HCT116 (cell line): ENCODE measurements at regions not wholly inside any gene's neighbourhood (a gene's known extent, or its start where the extent isn't known, plus 50 kb on each side); places are given as distances from the start of the nearest gene placed in this dataset.

Source experiments
- ATAC-seq: fragments of 200-7000 bp; cut with Tn5 transposase; 2 replicates; pipeline ENCODE4 v1.9.1; 2020; ENCODE audit warnings: mild to moderate bottlenecking, moderate library complexity
- BruUV-seq: library from RNA; stranded (reverse); fragments of 400-500 nt; replicated peaks from 2 replicates; lab custom pipeline; 2021; lab: Mats Ljungman, UMichigan
- CTCF ChIA-PET: fragments of 300-600 bp; sonication (Branson Sonifier 250); formaldehyde crosslinking; loops from one replicate; lab custom pipeline; 2021; ENCODE audit warnings: antibody characterized with exemption; lab: Charles Lee
- POLR2A ChIA-PET: fragments of 300-600, 350-600 bp; sonication (Branson Sonifier 250); formaldehyde crosslinking; loops from one replicate; lab custom pipeline; 2021; ENCODE audit warnings: antibody characterized with exemption; lab: Charles Lee
- RAD21 ChIA-PET, 2 experiments: fragments of 300-600 bp; sonication (Branson Sonifier 250); formaldehyde crosslinking; loops; one replicate each; lab custom pipeline; 2023; ENCODE audit warnings: low total read pairs in 2 of 2; ENCODE audit not compliant: uncharacterized antibody in 2 of 2, unreplicated experiment in 2 of 2, low non-redundant PET in 1 of 2; lab: Charles Lee
- DNase-seq: peaks from one replicate; pipeline ENCODE4 v3.0.0-alpha.2; 2010; ENCODE audit warnings: low read depth, low spot score
- H2AFZ ChIP-seq: fragments of 200-600 bp; shearing (Covaris generic), sonication (generic); 2 replicates; pipeline ENCODE4 v1.6.1; 2017; ENCODE audit warnings: low read depth, mixed run types, mixed read lengths, antibody characterized with exemption, low read length; ENCODE audit not compliant: poor library complexity, severe bottlenecking
- H3K27ac ChIP-seq: 2 replicates; pipeline ENCODE4 v1.5.1; 2012; ENCODE audit warnings: low read depth, low read length
- H3K27me3 ChIP-seq: fragments of 200-600 bp; sonication (generic); 2 replicates; pipeline ENCODE4 v1.6.1; 2016; ENCODE audit warnings: mixed run types, low read length, mixed read lengths; ENCODE audit not compliant: insufficient read depth
- H3K36me3 ChIP-seq, 2 experiments: fragments of 200-500 bp in 1 of 2; fragments of 200-600 bp in 1 of 2; sonication (Bioruptor generic) in 1 of 2; sonication (generic) in 1 of 2; 2 replicates each; pipeline versions ENCODE4 v1.5.1 to v1.6.1; 2014 to 2016; ENCODE audit warnings: low read length in 2 of 2, inconsistent platforms in 1 of 2, mixed read lengths in 1 of 2, mixed run types in 1 of 2; ENCODE audit not compliant: insufficient read depth in 2 of 2, control insufficient read depth in 1 of 2
- H3K4me1 ChIP-seq, 2 experiments: fragments of 200-600 bp in 1 of 2; sonication (generic) in 1 of 2; 2 replicates each; pipeline versions ENCODE4 v1.5.1 to v1.6.1; 2012 to 2017; ENCODE audit warnings: low read length in 2 of 2, inconsistent platforms in 1 of 2, mild to moderate bottlenecking in 1 of 2, mixed read lengths in 1 of 2, mixed run types in 1 of 2, moderate library complexity in 1 of 2; ENCODE audit not compliant: insufficient read depth in 2 of 2, control insufficient read depth in 1 of 2
- H3K4me2 ChIP-seq: fragments of 200-600 bp; sonication (generic); 2 replicates; pipeline ENCODE4 v1.6.1; 2017; ENCODE audit warnings: mixed run types, low read length, mixed read lengths
- H3K4me3 ChIP-seq, 2 experiments: fragments of 200-600 bp in 1 of 2; sonication (generic) in 1 of 2; replicated peaks in 1 of 2; 2 replicates each; pipeline ENCODE4 v1.5.1; 2011 to 2016; ENCODE audit warnings: low read length in 2 of 2, control low read depth in 1 of 2, low read depth in 1 of 2, mild to moderate bottlenecking in 1 of 2, mixed read lengths in 1 of 2, mixed run types in 1 of 2
- H3K79me2 ChIP-seq: fragments of 200-600 bp; sonication (generic); 2 replicates; pipeline ENCODE4 v1.6.1; 2017; ENCODE audit warnings: mild to moderate bottlenecking, mixed run types, low read length, moderate library complexity, mixed read lengths; ENCODE audit not compliant: insufficient read depth
- H3K9ac ChIP-seq: fragments of 200-600 bp; sonication (generic); 2 replicates; pipeline ENCODE4 v1.6.1; 2016; ENCODE audit warnings: low read length, mixed read lengths
- H3K9me2 ChIP-seq: fragments of 200-600 bp; sonication (generic), shearing (Covaris generic); 2 replicates; pipeline ENCODE4 v1.6.1; 2017; ENCODE audit warnings: mixed run types, mild to moderate bottlenecking, moderate library complexity; ENCODE audit not compliant: insufficient read depth
- H3K9me3 ChIP-seq, 2 experiments: fragments of 200-500 bp in 1 of 2; fragments of 200-600 bp in 1 of 2; sonication (Bioruptor generic) in 1 of 2; sonication (generic) in 1 of 2; 2 replicates each; pipeline ENCODE4 v1.6.1; 2014 to 2017; ENCODE audit warnings: low read length in 2 of 2, mixed read lengths in 2 of 2, inconsistent platforms in 1 of 2, low read depth in 1 of 2, mild to moderate bottlenecking in 1 of 2, mixed run types in 1 of 2, moderate library complexity in 1 of 2; ENCODE audit not compliant: control insufficient read depth in 1 of 2, insufficient read depth in 1 of 2
- H4K20me1 ChIP-seq: fragments of 200-600 bp; sonication (generic), shearing (Covaris generic); 2 replicates; pipeline ENCODE4 v1.6.1; 2017; ENCODE audit warnings: mixed run types, mild to moderate bottlenecking, moderate library complexity; ENCODE audit not compliant: insufficient read depth
- CEBPB ChIP-seq: IDR thresholded peaks from 2 replicates; pipeline ENCODE4 v1.6.1; 2012; ENCODE audit warnings: low read depth
- EGR1 ChIP-seq: IDR thresholded peaks from 2 replicates; pipeline ENCODE4 v1.6.1; 2012; ENCODE audit warnings: low read depth
- EZH2 ChIP-seq: fragments of 200-600 bp; sonication (generic); IDR thresholded peaks from 2 replicates; pipeline ENCODE4 v1.6.1; 2017; ENCODE audit warnings: antibody characterized with exemption, mixed run types
- FOSL1 ChIP-seq: IDR thresholded peaks from 2 replicates; pipeline ENCODE4 v1.6.1; 2012; ENCODE audit warnings: low read depth
- POLR2A ChIP-seq: IDR thresholded peaks from 2 replicates; pipeline ENCODE4 v1.7.0; 2011; ENCODE audit warnings: borderline replicate concordance; ENCODE audit not compliant: insufficient read depth, insufficient read length; ENCODE audit errors: extremely low read depth
- SRF ChIP-seq: IDR thresholded peaks from 2 replicates; pipeline ENCODE4 v1.6.1; 2012; ENCODE audit warnings: low read depth
- TCF7L2 ChIP-seq: IDR thresholded peaks from 2 replicates; pipeline ENCODE4 v1.7.0; 2011; ENCODE audit warnings: borderline replicate concordance, inconsistent platforms; ENCODE audit not compliant: insufficient read depth, insufficient read length; ENCODE audit errors: extremely low read depth
- YY1 ChIP-seq: IDR thresholded peaks from 2 replicates; pipeline ENCODE4 v1.6.1; 2011; ENCODE audit warnings: low read length, low read depth, moderate library complexity, mild to moderate bottlenecking; ENCODE audit not compliant: insufficient replicate concordance; ENCODE audit errors: extremely low read depth
- ZFX ChIP-seq: fragments of 450-650 bp; IDR thresholded peaks from 2 replicates; pipeline ENCODE4 v1.6.1; 2017
- intact Hi-C: fragments of 100-400 bp; cut with micrococcal nuclease; formaldehyde crosslinking; loops from 2 replicates; pipeline ENCODE4 v1.10.0; 2022
- TF ChIP-seq, protein P1 (sequence below): IDR thresholded peaks from 2 replicates; pipeline ENCODE4 v1.6.1; 2012; ENCODE audit warnings: low read depth

DNA sequence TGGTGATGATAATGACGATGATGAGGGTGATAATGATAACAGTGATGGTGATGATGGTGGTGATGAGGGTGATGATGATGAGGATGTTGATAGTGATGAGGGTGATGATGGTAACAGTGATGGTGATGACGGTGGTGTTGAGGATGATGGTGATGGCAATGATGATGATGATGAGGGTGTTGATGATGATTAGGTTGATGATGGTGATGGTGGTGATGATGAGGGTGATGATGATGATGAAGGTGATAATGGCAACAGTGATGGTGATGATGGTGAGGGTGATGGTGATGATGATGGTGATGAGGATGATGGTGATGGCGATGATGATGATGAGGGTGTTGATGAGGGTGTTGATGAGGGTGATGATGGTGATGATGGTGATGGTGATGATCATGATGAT is 93.8 kb upstream of the ZNF469 start (continued):
- TF ChIP-seq YY1 (no peak), EGR1 (no peak)

DNA sequence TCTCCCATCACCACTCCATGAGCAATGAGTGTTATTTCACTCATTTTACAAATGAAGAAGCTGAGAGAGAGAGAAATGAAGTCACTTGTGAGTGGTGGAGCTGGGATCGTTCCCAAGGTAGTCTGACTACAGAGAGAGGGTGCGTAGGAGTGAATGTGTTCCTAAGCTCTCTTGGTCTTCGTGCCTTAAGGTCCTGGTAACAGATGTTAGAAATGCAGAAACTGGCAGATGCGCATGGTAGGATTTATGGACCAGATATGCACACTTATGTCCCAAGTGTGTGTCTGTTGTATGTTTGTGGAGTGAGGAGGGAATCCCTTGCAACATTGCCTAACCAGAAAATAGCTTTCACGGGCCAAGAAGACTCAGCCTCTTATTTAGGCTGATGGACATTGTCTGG is 93.2 kb upstream of the ZNF469 start:
- POLR2A ChIA-PET, result no interaction called here
- Histone ChIP-seq H3K4me1 (peaks cover 0 to 5% of the 10 kb centered on the region in 2 experiments; a peak in 2 of 4 replicates), H3K9me2 (no peaks in the 10 kb centered on the region), H3K4me3 (no peak overlapping the region), H3K79me2 (no peaks in the 10 kb centered on the region), H4K20me1 (no peaks in the 10 kb centered on the region), H3K9me3 (peaks cover 0 to 5% of the 10 kb centered on the region in 2 experiments; a peak in 1 of 4 replicates), H3K27me3 (peaks cover 13% of the 10 kb centered on the region; the same call in 1 of the 2 replicates), H3K9ac (no peak overlapping the region), H3K36me3 (no peaks in the 10 kb centered on the region), H3K4me2 (no peak overlapping the region), H2AFZ (no peak overlapping the region), H3K27ac (no peak overlapping the region)
- BruUV-seq, result no TSS peak
- intact Hi-C loops, result no loop called here
- CTCF ChIA-PET, result interaction anchor here (0.9 to 1.3 kb wide), 2 partner anchors 12 to 148 kb away, joined by 3 to 4 read pairs; no protein-coding TSS in a partner anchor
- DNase-seq (no peak), ATAC-seq (no peak)
- TF ChIP-seq CEBPB, result no peak
- no peak for TF ChIP-seq FOSL1
- TF ChIP-seq EZH2, result no peak
- TF ChIP-seq, protein P1, sequence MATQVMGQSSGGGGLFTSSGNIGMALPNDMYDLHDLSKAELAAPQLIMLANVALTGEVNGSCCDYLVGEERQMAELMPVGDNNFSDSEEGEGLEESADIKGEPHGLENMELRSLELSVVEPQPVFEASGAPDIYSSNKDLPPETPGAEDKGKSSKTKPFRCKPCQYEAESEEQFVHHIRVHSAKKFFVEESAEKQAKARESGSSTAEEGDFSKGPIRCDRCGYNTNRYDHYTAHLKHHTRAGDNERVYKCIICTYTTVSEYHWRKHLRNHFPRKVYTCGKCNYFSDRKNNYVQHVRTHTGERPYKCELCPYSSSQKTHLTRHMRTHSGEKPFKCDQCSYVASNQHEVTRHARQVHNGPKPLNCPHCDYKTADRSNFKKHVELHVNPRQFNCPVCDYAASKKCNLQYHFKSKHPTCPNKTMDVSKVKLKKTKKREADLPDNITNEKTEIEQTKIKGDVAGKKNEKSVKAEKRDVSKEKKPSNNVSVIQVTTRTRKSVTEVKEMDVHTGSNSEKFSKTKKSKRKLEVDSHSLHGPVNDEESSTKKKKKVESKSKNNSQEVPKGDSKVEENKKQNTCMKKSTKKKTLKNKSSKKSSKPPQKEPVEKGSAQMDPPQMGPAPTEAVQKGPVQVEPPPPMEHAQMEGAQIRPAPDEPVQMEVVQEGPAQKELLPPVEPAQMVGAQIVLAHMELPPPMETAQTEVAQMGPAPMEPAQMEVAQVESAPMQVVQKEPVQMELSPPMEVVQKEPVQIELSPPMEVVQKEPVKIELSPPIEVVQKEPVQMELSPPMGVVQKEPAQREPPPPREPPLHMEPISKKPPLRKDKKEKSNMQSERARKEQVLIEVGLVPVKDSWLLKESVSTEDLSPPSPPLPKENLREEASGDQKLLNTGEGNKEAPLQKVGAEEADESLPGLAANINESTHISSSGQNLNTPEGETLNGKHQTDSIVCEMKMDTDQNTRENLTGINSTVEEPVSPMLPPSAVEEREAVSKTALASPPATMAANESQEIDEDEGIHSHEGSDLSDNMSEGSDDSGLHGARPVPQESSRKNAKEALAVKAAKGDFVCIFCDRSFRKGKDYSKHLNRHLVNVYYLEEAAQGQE, result no peak
- no peak for TF ChIP-seq TCF7L2
- no peak for TF ChIP-seq YY1
- TF ChIP-seq SRF, result no peak
- no peak for TF ChIP-seq POLR2A
- no peak for TF ChIP-seq ZFX
- RAD21 ChIA-PET, result no interaction called here
